ENCODE measurements at regions not wholly inside any gene's neighbourhood (a gene's known extent, or its start where the extent isn't known, plus 50 kb on each side); places are given as distances from the start of the nearest gene placed in this dataset.

- WGBS, 2 experiments (ENCODE audit: extremely low coverage in 1 of 2, insufficient coverage in 1 of 2, insufficient read length in 1 of 2, insufficient replicate concordance in 2 of 2, low coverage in 1 of 2, low lambda C conversion rate in 2 of 2, missing lambda C conversion rate in 1 of 2) = 80% methylated on average over 1 of the region's 1 CpG; no CpG with 5 or more reads in 1 of the 2 experiments
- no peaks in the 10 kb centered on the region for H3K79me2 ChIP-seq (ENCODE audit: control insufficient read depth in 1 of 2, insufficient read depth in 2 of 2, low read length in 2 of 2)
- no peaks in the 10 kb centered on the region for H3K36me3 ChIP-seq (ENCODE audit: control insufficient read depth in 2 of 4, insufficient read depth in 4 of 4, low read length in 3 of 4)
- no peak overlapping the region for H2BK15ac ChIP-seq (ENCODE audit: low read length)
- ChIA-PET CTCF (ENCODE audit: partially characterized antibody) (no interaction called here), POLR2A (ENCODE audit: partially characterized antibody) (no interaction called here)
- no peak for TF ChIP-seq SP4 (IDR thresholded peaks at IDR 0.05; ENCODE audit: low read length)
- no peak for TF ChIP-seq BRCA1 (IDR thresholded peaks at IDR 0.05; ENCODE audit: low read depth, low read length)
- peaks cover 0 to 8% (median 3%) of the 10 kb centered on the region in 4 experiments; a peak in 3 of 7 replicates for H3K4me1 ChIP-seq (replicated peaks in 1 of 4; ENCODE audit: control insufficient read depth in 3 of 4, insufficient read depth in 4 of 4, low read length in 3 of 4)
- peaks cover 0 to 4% (median under 1%) of the 10 kb centered on the region in 4 experiments; a peak in 2 of 7 replicates for H3K27me3 ChIP-seq (replicated peaks in 1 of 4; ENCODE audit: control insufficient read depth in 3 of 4, extremely low read depth in 1 of 4, insufficient read depth in 3 of 4, low read length in 3 of 4)
- no peak for DNase-seq (ENCODE audit: low read depth in 1 of 2, low spot score in 2 of 2)
- H3K18ac ChIP-seq (ENCODE audit: extremely low read depth, low read length) = no peak overlapping the region
- H3K4me2 ChIP-seq (ENCODE audit: insufficient read depth in 1 of 2, low read depth in 2 of 2, low read length in 2 of 2) = no peak overlapping the region
- no peak overlapping the region for H3K4me3 ChIP-seq (ENCODE audit: extremely low read depth in 1 of 4, insufficient read depth in 2 of 4, low read depth in 3 of 4, low read length in 4 of 4)
- no peak overlapping the region for H4K8ac ChIP-seq (ENCODE audit: extremely low read depth, insufficient read depth, low read length)
- no peak for FAIRE-seq
- no peak overlapping the region for H2BK12ac ChIP-seq (ENCODE audit: low read depth, low read length)
- no peak overlapping the region for H4K91ac ChIP-seq (replicated peaks; ENCODE audit: insufficient read length, low read length)
- no peak overlapping the region for H3K9ac ChIP-seq (replicated peaks in 1 of 4; ENCODE audit: extremely low read depth in 1 of 4, low read depth in 3 of 4, low read length in 3 of 4)
- no peak overlapping the region for H3K23ac ChIP-seq (ENCODE audit: insufficient read length)
- no peaks in the 10 kb centered on the region for H3K23me2 ChIP-seq (ENCODE audit: low read depth, low read length)
- no peak overlapping the region for H3K56ac ChIP-seq (replicated peaks; ENCODE audit: insufficient read length, low read depth, low read length)
- H4K5ac ChIP-seq (ENCODE audit: insufficient read length, low read depth, low read length) = no peak overlapping the region
- H2BK120ac ChIP-seq (replicated peaks; ENCODE audit: low read depth, low read length) = no peak overlapping the region
- H3K27ac ChIP-seq (ENCODE audit: low read depth, low read length) = no peak overlapping the region
- H2BK5ac ChIP-seq (ENCODE audit: low read depth, low read length) = no peak overlapping the region
- H3K4ac ChIP-seq (replicated peaks; ENCODE audit: insufficient read length, low read depth, low read length) = no peak overlapping the region
- no peak overlapping the region for H2BK20ac ChIP-seq (ENCODE audit: low read length)
- no peaks in the 10 kb centered on the region for H3K9me3 ChIP-seq (ENCODE audit: insufficient read depth in 2 of 2, low read depth in 1 of 2, low read length in 1 of 2)
- no peaks in the 10 kb centered on the region for H4K20me1 ChIP-seq (replicated peaks in 1 of 2; ENCODE audit: control insufficient read depth in 1 of 2, insufficient read depth in 2 of 2, low read length in 2 of 2)
- no peak overlapping the region for H2AFZ ChIP-seq (ENCODE audit: low read length)
- no peaks in the 10 kb centered on the region for H3K79me1 ChIP-seq (ENCODE audit: low read depth, low read length)
- no peak overlapping the region for H3K14ac ChIP-seq (ENCODE audit: insufficient read length)
- no peak overlapping the region for H2AK5ac ChIP-seq (ENCODE audit: low read depth, low read length)
These were observed 165.2 kb upstream of the AUTS2 start for GRCh38 chr7:69433081-69433480.

Measured in H1 (cell line).